Testis (tissue), 2 donors: ENCODE measurements at regions not wholly inside any gene's neighbourhood (a gene's known extent, or its start where the extent isn't known, plus 50 kb on each side); places are given as distances from the start of the nearest gene placed in this dataset.

Experiments
- DNase-seq: peaks from one replicate; pipeline ENCODE4 v3.0.0-alpha.2; 2019
- H3K27ac ChIP-seq, 2 donors: fragments of 200-600 bp; sonication (generic); one replicate each; pipeline ENCODE4 v1.5.1; 2019
- H3K27me3 ChIP-seq: fragments of 200-600 bp; sonication (generic); one replicate; pipeline ENCODE4 v1.5.1; 2019
- H3K36me3 ChIP-seq: fragments of 200-600 bp; sonication (generic); one replicate; pipeline ENCODE4 v1.5.1; 2017; ENCODE audit warnings: low read depth; ENCODE audit errors: missing control alignments
- H3K4me1 ChIP-seq: fragments of 200-600 bp; sonication (generic); one replicate; pipeline ENCODE4 v1.5.1; 2019
- H3K4me3 ChIP-seq, 2 donors: fragments of 200-600 bp; sonication (generic); one replicate each; pipeline ENCODE4 v1.5.1; 2017 to 2019
- H3K9me3 ChIP-seq: fragments of 200-600 bp; sonication (generic); one replicate; pipeline ENCODE4 v1.5.1; 2017
- POLR2A ChIP-seq: fragments of 450-650 bp; IDR thresholded peaks from one replicate; pipeline ENCODE4 v1.6.1; 2017; ENCODE audit warnings: antibody characterized with exemption, mild to moderate bottlenecking, moderate library complexity
- WGBS, 2 donors: methylation state at CpG; one replicate each; pipeline ENCODE4 v1.1.5; 2018; 5-methylcytosine and 5-hydroxymethylcytosine counted together
- intact Hi-C: fragments of 100-400 bp; cut with DNase I; formaldehyde crosslinking; loops from one replicate; pipeline ENCODE4 v1.15.1; 2023; ENCODE audit warnings: low total_unique reads
- TF ChIP-seq, protein P1 (sequence below), 3 experiments: fragments of 450-650 bp in 2 of 3; fragments of 200-600 bp in 1 of 3; sonication (generic) in 1 of 3; IDR thresholded peaks; one replicate each; pipeline ENCODE4 v1.5.1; 2016 to 2019; ENCODE audit warnings: antibody characterized with exemption in 3 of 3, mild to moderate bottlenecking in 2 of 3, moderate library complexity in 1 of 3

DNA sequence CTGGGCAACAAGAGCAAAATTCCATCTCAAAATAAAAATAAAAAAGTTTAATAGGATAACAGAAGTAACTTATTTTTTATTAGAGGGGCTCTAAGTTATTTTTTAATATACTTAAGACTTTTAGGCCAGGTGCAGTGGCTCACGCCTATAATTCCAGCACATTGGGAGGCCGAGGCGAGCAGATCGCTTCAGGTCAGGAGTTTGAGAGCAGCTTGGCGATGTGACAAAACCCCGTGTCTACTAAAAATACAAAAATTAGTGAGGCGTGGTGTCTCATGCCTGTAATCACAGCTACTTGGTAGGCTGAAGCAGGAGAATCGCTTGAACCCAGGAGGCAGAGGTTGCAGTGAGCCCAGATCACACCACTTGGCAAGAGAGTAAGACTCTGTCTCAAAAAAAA lies 180.5 kb upstream of the NR5A2 start:
- Histone ChIP-seq H3K27me3 (no peaks in the 10 kb centered on the region), H3K9me3 (no peaks in the 10 kb centered on the region), H3K27ac (no peak overlapping the region), H3K4me1 (no peaks in the 10 kb centered on the region), H3K4me3 (no peak overlapping the region), H3K36me3 (no peaks in the 10 kb centered on the region)
- 90 to 93% methylated on average over 8 of the region's 8 CpGs for WGBS, 2 donors
- intact Hi-C loops: no loop called here
- no peak for TF ChIP-seq POLR2A
- TF ChIP-seq, protein P1, sequence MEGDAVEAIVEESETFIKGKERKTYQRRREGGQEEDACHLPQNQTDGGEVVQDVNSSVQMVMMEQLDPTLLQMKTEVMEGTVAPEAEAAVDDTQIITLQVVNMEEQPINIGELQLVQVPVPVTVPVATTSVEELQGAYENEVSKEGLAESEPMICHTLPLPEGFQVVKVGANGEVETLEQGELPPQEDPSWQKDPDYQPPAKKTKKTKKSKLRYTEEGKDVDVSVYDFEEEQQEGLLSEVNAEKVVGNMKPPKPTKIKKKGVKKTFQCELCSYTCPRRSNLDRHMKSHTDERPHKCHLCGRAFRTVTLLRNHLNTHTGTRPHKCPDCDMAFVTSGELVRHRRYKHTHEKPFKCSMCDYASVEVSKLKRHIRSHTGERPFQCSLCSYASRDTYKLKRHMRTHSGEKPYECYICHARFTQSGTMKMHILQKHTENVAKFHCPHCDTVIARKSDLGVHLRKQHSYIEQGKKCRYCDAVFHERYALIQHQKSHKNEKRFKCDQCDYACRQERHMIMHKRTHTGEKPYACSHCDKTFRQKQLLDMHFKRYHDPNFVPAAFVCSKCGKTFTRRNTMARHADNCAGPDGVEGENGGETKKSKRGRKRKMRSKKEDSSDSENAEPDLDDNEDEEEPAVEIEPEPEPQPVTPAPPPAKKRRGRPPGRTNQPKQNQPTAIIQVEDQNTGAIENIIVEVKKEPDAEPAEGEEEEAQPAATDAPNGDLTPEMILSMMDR (IDR thresholded peaks at IDR 0.05): no peak
- no peak for DNase-seq

DNA sequence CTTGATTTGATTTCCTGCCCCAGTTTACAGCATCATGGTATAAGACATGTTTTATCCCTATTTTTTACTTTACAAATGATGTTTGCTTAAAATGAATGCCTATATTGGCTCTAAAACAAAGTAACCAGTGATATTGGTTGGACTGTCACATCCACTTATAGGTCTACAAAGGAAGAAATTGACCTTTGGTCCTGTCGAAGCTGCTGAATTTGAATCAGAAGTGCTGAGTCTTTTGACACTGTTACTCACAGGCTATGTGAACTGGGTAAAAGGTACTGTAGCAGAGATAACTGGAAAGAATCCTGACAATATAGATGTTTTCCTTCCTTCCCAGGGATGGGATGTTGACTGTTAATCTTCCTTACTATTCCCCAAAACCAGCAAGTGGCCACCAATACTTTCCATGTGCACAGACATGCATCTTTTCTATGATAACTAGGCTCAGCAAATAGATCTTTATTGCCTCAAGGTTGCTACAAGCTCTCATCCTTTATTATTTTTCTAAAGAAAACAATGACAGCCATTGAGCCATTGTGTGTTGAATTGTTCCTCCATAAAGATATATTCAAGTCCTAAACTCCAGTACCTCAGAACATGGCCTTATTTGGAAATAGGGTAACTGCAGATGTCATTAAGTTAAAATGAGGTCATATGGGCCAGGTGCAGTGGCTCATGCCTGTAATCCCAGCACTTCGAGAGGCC lies 175.9 kb upstream of the NR5A2 start:
- TF ChIP-seq, protein P1 (IDR thresholded peaks at IDR 0.05): no peak
- no peak for TF ChIP-seq POLR2A
- Histone ChIP-seq H3K4me3 (no peak overlapping the region), H3K27me3 (no peaks in the 10 kb centered on the region), H3K27ac (no peak overlapping the region), H3K4me1 (no peaks in the 10 kb centered on the region), H3K36me3 (no peaks in the 10 kb centered on the region), H3K9me3 (no peaks in the 10 kb centered on the region)
- intact Hi-C loops: no loop called here
- DNase-seq: no peak
- WGBS, 2 donors: 76 to 85% methylated on average over 2 of the region's 2 CpGs

DNA sequence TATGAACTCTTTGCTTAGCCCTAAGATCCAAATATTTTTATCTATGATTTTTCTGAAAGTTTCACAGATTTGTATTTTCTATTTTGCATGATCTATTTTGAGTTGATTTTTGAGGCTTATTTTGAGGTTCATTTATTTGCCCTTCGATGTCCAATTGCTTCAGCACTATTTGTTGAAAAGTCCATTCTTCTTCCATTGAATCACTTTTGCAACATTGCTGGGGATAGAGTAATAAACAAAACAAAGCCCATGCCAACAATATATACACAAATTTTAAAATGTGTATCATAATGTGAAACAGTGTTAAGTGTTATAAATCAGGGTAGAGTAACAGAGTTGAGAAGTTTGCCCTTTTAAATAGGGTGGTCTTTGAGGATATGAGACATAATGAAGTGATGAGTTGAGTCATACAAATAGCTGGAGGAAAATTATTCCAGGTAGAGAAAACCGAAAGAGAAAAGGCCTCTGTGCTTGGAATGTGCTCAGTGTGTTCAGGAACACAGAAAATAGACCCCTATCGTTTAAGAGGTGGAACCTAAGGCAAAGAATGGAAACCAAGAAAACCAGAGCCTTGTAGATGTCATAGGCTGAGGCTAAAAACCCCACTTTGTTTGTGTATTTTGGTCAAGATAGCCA lies 172.7 kb upstream of the NR5A2 start:
- Histone ChIP-seq H3K4me3 (no peak overlapping the region), H3K27ac (no peak overlapping the region), H3K27me3 (no peaks in the 10 kb centered on the region), H3K36me3 (no peaks in the 10 kb centered on the region), H3K9me3 (no peaks in the 10 kb centered on the region), H3K4me1 (no peaks in the 10 kb centered on the region)
- intact Hi-C loops: no loop called here
- 83 to 92% methylated on average over 3 of the region's 3 CpGs for WGBS, 2 donors
- no peak for DNase-seq
- TF ChIP-seq, protein P1 (IDR thresholded peaks at IDR 0.05): no peak
- no peak for TF ChIP-seq POLR2A

DNA sequence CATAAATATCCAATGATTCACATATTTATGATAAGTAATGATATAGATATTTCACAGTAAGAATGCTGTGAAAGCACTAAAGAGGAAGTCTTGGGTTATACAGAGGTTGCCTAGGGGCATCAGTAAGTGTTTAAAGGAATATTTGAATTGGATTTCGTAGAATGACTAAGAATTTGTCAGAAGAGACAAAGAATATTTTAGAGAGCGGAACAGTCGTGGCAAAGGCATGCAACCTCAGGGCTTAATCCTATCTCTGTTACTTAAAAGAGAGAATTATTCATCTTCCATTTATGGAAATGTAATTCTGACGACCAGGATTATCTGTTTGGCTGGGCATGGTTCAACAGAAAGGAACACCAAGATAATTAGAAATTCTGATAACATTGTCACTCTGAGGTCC lies 171.9 kb upstream of the NR5A2 start:
- 55 to 63% methylated on average over 4 of the region's 4 CpGs for WGBS, 2 donors
- no peaks in the 10 kb centered on the region for H3K9me3 ChIP-seq
- no peak overlapping the region for H3K4me3 ChIP-seq
- no peaks in the 10 kb centered on the region for H3K4me1 ChIP-seq
- H3K27ac ChIP-seq: no peak overlapping the region
- no peaks in the 10 kb centered on the region for H3K27me3 ChIP-seq
- intact Hi-C loops: no loop called here
- no peaks in the 10 kb centered on the region for H3K36me3 ChIP-seq
- TF ChIP-seq, protein P1 (IDR thresholded peaks at IDR 0.05): no peak
- no peak for TF ChIP-seq POLR2A
- DNase-seq: no peak
